Colonic mucosa (tissue), 4 donors: ENCODE measurements at regions not wholly inside any gene's neighbourhood (a gene's known extent, or its start where the extent isn't known, plus 50 kb on each side); places are given as distances from the start of the nearest gene placed in this dataset.

ENCODE experiments used
- DNase-seq: peaks from one replicate; pipeline ENCODE4 v3.0.0-alpha.2; 2020
- H3K27ac ChIP-seq: fragments of 200-600 bp; one replicate; pipeline ENCODE4 v1.8.0; 2021
- H3K27me3 ChIP-seq: fragments of 200-600 bp; one replicate; pipeline ENCODE4 v1.8.0; 2021
- H3K36me3 ChIP-seq: fragments of 200-600 bp; one replicate; pipeline ENCODE4 v1.8.0; 2021
- H3K4me1 ChIP-seq: fragments of 200-600 bp; one replicate; pipeline ENCODE4 v1.8.0; 2021; ENCODE audit warnings: mild to moderate bottlenecking
- H3K4me3 ChIP-seq: fragments of 200-600 bp; one replicate; pipeline ENCODE4 v1.8.0; 2021
- H3K9ac ChIP-seq, 2 donors: one replicate each; pipeline ENCODE4 v1.7.0; 2013; ENCODE audit warnings: control low read depth in 2 of 2, low read depth in 2 of 2, low read length in 2 of 2
- H3K9me3 ChIP-seq: fragments of 200-600 bp; one replicate; pipeline ENCODE4 v1.8.0; 2021
- CTCF ChIP-seq: fragments of 200-600 bp; IDR thresholded peaks from one replicate; pipeline ENCODE4 v1.8.0; 2022; ENCODE audit warnings: antibody characterized with exemption, mild to moderate bottlenecking
- intact Hi-C: fragments of 100-400 bp; cut with DNase I; formaldehyde crosslinking; loops from one replicate; pipeline ENCODE4 v1.14.1; 2022
- donor health status: healthy.
- donor health status: DM: no; HTN: no; CAD: no.
- donor health status: DM: no; HTN: no; CAD: no.

- no peaks in the 10 kb centered on the region for H3K4me1 ChIP-seq
- no peak overlapping the region for H3K9ac ChIP-seq
- H3K27me3 ChIP-seq = no peaks in the 10 kb centered on the region
- no peak overlapping the region for H3K27ac ChIP-seq
- no peak overlapping the region for H3K4me3 ChIP-seq
- no peaks in the 10 kb centered on the region for H3K36me3 ChIP-seq
- H3K9me3 ChIP-seq = no peaks in the 10 kb centered on the region
- no peak for DNase-seq
- intact Hi-C loops = no loop called here
- TF ChIP-seq CTCF = no peak
Measured at GRCh38 chr1:232153652-232154051, 476.3 kb downstream of the SIPA1L2 start.

- Histone ChIP-seq H3K9ac (no peak overlapping the region), H3K4me3 (no peak overlapping the region), H3K4me1 (no peaks in the 10 kb centered on the region), H3K36me3 (no peaks in the 10 kb centered on the region), H3K9me3 (no peaks in the 10 kb centered on the region), H3K27me3 (no peaks in the 10 kb centered on the region), H3K27ac (no peak overlapping the region)
- no peak for DNase-seq
- intact Hi-C loops = no loop called here
- no peak for TF ChIP-seq CTCF
Measured at GRCh38 chr1:232150770-232151548, 479.0 kb downstream of the SIPA1L2 start.

- Histone ChIP-seq H3K4me1 (no peaks in the 10 kb centered on the region), H3K9me3 (no peaks in the 10 kb centered on the region), H3K9ac (no peak overlapping the region), H3K4me3 (no peak overlapping the region), H3K36me3 (no peaks in the 10 kb centered on the region), H3K27me3 (no peaks in the 10 kb centered on the region), H3K27ac (no peak overlapping the region)
- no peak for DNase-seq
- no peak for TF ChIP-seq CTCF
- intact Hi-C loops = no loop called here
Measured at GRCh38 chr1:232149287-232150201, 480.4 kb downstream of the SIPA1L2 start.

GRCh38 chr1:232147215-232147614 lies 482.7 kb downstream of the SIPA1L2 start:
- Histone ChIP-seq H3K9me3 (no peaks in the 10 kb centered on the region), H3K4me1 (no peaks in the 10 kb centered on the region), H3K9ac (no peak overlapping the region), H3K36me3 (no peaks in the 10 kb centered on the region), H3K27ac (no peak overlapping the region), H3K4me3 (no peak overlapping the region), H3K27me3 (no peaks in the 10 kb centered on the region)
- TF ChIP-seq CTCF = no peak
- no peak for DNase-seq
- intact Hi-C loops = no loop called here

- Histone ChIP-seq H3K36me3 (no peaks in the 10 kb centered on the region), H3K4me1 (no peaks in the 10 kb centered on the region), H3K27me3 (no peaks in the 10 kb centered on the region), H3K4me3 (no peak overlapping the region), H3K27ac (no peak overlapping the region), H3K9ac (no peak overlapping the region), H3K9me3 (no peaks in the 10 kb centered on the region)
- no peak for TF ChIP-seq CTCF
- no peak for DNase-seq
- intact Hi-C loops = no loop called here
Measured at GRCh38 chr1:232146514-232146913, 483.4 kb downstream of the SIPA1L2 start.
